Heart left ventricle (tissue), 13 donors: ENCODE measurements at regions not wholly inside any gene's neighbourhood (a gene's known extent, or its start where the extent isn't known, plus 50 kb on each side); places are given as distances from the start of the nearest gene placed in this dataset.
"Not testable (repeated sequence)": the region's sequence is repeated elsewhere in the genome, so short reads cannot be mapped to it uniquely, and the experiment has no call there.

ENCODE experiments used
- POLR2A ChIP-seq, 2 donors: fragments of 450-650 bp; IDR thresholded peaks; one replicate each; pipeline ENCODE4 v1.6.1; 2017; ENCODE audit warnings: antibody characterized with exemption in 2 of 2, mild to moderate bottlenecking in 2 of 2, moderate library complexity in 2 of 2
- TF ChIP-seq, protein P1 (sequence below), 12 donors: fragments of 200-600 bp; sonication (generic) in 4 of 12; IDR thresholded peaks; one replicate each; pipeline versions ENCODE4 v1.5.0 to v1.8.0; 2018 to 2022; ENCODE audit warnings: antibody characterized with exemption in 12 of 12, mild to moderate bottlenecking in 5 of 12
- donor health status: ischemic (EF 13 %, LVEDD 7.1; RV severe dilation, severe dysfunction).
- donor health status: DM: no; HTN: yes; CAD: no.
- donor health status: DM: no; HTN: no; CAD: no.
- donor health status: ischemic (EF 25% LVEDD 6.9; RV normal size, moderate dysfunction).
- donor health status: ischemic (EF 25% LVEDD 5.7; RV mildly dilated, moderate dysfunction).
- donor health status: ischemic (EF 35%, LVEDD 5.7; RV mildly dilated, moderate dysfunction).
- donor health status: nonischemic (EF 11% LVEDD 7.7; RV severe dilation, severe dysfunction).
- donor health status: DM: yes; HTN: yes; CAD: no.
- donor health status: PGD.
- donor health status: ischemic (EF 29% LVEDD 5.4; RV normal size, mild dysfunction).
- donor health status: nonischemic (EF 23%, LVEDD 6.1; RV moderate dilation, normal function).

DNA sequence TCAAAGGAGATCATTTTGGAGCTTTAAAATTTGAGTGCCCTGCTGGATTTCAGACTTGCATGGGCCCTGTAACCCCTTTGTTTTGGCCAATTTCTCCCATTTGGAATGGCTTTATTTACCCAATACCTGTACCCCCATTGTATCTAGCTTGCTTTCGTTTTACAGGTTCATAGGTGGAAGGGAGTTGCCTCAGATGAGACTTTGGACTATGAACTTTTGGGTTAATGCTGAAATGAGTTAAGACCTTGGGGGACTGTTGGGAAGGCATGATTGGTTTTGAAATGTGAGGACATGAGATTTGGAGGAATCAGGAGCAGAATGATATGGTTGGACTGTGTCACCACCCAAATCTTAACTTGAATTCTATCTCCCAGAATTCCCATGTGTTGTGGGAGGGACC is 250.6 kb downstream of the MFSD1 start:
- TF ChIP-seq, protein P1, sequence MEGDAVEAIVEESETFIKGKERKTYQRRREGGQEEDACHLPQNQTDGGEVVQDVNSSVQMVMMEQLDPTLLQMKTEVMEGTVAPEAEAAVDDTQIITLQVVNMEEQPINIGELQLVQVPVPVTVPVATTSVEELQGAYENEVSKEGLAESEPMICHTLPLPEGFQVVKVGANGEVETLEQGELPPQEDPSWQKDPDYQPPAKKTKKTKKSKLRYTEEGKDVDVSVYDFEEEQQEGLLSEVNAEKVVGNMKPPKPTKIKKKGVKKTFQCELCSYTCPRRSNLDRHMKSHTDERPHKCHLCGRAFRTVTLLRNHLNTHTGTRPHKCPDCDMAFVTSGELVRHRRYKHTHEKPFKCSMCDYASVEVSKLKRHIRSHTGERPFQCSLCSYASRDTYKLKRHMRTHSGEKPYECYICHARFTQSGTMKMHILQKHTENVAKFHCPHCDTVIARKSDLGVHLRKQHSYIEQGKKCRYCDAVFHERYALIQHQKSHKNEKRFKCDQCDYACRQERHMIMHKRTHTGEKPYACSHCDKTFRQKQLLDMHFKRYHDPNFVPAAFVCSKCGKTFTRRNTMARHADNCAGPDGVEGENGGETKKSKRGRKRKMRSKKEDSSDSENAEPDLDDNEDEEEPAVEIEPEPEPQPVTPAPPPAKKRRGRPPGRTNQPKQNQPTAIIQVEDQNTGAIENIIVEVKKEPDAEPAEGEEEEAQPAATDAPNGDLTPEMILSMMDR (IDR thresholded peaks at IDR 0.05), result not testable (repeated sequence)
- TF ChIP-seq POLR2A (IDR thresholded peaks at IDR 0.05), result not testable (repeated sequence)
